GM12873 (cell line): ENCODE measurements at regions not wholly inside any gene's neighbourhood (a gene's known extent, or its start where the extent isn't known, plus 50 kb on each side); places are given as distances from the start of the nearest gene placed in this dataset.

ENCODE experiments used
- TF ChIP-seq, protein P1 (sequence below): IDR thresholded peaks from 2 replicates; pipeline ENCODE4 v1.5.1; 2012; ENCODE audit warnings: low read depth, mild to moderate bottlenecking, moderate library complexity, low read length, control low read depth; ENCODE audit not compliant: insufficient read depth; ENCODE audit errors: missing control alignments

DNA sequence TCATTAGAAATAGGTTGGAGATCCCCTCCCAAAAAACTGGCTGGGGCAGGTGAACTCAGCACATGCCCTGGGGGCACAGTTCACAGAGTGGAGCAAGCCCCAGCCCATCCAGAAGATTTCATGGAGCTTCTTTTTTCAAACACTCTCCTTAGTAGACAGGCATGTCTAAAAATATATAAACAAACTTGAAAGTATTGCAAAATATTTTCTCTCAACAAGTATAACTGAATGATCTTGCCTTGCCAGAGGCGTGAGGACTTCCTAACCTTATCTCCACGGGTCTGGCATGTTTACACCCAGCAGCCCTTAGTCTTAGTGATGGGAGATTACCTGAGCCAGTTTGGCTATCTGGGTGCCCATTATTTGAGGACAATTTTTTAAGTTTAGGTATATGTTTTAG is 107.1 kb downstream of the QRSL1 start:
- TF ChIP-seq, protein P1, sequence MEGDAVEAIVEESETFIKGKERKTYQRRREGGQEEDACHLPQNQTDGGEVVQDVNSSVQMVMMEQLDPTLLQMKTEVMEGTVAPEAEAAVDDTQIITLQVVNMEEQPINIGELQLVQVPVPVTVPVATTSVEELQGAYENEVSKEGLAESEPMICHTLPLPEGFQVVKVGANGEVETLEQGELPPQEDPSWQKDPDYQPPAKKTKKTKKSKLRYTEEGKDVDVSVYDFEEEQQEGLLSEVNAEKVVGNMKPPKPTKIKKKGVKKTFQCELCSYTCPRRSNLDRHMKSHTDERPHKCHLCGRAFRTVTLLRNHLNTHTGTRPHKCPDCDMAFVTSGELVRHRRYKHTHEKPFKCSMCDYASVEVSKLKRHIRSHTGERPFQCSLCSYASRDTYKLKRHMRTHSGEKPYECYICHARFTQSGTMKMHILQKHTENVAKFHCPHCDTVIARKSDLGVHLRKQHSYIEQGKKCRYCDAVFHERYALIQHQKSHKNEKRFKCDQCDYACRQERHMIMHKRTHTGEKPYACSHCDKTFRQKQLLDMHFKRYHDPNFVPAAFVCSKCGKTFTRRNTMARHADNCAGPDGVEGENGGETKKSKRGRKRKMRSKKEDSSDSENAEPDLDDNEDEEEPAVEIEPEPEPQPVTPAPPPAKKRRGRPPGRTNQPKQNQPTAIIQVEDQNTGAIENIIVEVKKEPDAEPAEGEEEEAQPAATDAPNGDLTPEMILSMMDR = no peak

DNA sequence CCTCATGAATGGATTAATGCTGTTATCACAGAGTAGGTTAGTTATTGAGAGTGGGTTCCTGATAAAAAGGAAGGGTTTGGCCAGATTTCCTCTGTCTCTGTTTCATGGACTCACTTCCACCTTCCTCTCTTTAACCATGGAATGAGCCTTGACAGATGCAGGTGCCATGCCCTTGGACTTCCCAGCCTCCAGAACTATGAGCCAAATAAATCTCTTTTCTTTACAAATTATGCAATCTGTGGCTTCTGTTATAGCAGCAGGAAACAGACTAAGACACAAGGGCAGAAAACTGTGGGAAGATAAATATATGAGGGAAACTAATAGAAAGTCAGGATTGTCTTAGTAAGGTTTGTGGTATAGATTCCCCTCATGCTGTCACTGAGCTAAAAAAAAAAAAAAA is 106.5 kb downstream of the QRSL1 start:
- TF ChIP-seq, protein P1 = no peak

DNA sequence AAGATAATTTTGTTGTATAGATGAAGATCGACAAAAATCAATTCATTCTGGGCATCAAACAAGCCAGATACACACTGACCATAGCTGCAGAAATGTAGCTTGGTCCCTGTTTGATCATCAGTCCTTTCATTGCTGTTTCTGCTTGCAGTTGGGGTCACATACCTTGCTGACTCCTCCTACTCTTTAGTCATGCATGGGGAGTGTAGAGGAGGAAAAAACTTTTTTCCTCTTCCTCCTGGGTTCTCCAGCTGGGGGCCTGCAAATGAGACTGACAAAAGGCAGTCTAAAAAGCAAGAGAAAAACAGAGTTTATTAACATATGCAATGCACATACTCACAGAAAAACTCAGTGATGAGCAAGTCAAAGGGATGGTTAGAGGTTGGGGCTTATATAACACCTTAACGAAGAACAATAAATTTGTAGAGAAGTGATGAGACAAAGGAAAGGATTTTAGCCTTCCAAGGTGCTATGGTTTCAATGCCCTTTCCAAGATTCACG is 105.8 kb downstream of the QRSL1 start:
- TF ChIP-seq, protein P1 = no peak

DNA sequence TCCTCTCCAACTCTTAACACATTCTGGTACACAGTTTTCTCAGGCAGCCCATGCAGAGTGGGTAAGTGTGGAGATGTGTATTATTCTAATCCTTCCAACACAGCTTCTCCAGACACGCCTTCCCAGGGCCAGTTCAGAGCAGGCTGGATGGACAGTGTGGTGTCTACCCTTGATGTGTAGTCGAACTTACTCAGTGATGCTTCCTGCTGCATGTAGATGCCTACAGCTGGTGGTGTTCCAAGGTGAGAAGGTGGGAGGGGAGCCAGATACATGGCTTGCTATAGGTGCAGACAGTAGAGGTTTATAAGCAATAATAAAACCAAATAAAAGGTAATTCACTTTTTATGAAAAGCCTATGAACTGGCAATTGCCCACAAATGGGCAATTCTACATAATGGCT is 104.0 kb downstream of the QRSL1 start:
- TF ChIP-seq, protein P1 = no peak

DNA sequence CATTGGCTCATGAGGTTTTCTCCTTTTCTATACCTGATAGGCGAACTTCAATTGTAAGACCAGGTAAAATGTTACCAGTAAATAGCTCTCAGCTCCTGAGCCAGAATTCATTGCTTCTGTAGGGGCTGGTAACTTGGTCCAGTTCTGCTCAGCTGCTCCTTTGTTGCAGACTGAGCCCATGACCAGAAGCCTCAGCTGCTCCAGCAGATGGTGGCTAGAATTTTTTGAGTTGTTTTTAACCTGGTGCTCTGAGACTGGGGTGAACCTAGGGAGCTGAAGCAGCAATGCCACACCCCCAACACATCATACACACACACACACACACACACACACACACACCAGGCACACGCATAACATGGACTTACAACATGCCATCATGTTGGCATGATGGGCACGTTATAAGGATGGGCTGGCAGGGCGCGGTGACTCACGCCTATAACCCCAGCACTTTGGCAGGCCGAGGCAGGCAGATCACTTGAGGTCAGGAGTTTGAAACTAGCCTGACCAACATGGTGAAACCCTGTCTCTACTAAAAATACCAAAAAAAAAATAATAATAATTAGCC is 103.1 kb downstream of the QRSL1 start:
- TF ChIP-seq, protein P1 = no peak

DNA sequence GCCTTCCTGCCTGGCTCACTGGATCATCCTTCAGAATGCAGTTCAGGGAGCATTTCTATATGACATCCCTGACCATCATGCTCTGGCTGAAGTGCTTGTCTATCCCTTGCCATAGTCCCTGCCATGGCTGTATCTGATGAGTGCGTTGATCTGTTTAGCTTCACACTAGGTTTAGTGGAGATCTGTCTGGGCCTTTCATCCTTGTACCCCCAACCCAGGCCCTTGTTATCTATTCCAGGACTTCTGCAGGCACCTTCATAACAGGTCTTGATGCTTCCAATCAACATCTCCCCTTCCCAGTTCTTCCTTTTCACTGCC is 102.4 kb downstream of the QRSL1 start:
- TF ChIP-seq, protein P1 = no peak

DNA sequence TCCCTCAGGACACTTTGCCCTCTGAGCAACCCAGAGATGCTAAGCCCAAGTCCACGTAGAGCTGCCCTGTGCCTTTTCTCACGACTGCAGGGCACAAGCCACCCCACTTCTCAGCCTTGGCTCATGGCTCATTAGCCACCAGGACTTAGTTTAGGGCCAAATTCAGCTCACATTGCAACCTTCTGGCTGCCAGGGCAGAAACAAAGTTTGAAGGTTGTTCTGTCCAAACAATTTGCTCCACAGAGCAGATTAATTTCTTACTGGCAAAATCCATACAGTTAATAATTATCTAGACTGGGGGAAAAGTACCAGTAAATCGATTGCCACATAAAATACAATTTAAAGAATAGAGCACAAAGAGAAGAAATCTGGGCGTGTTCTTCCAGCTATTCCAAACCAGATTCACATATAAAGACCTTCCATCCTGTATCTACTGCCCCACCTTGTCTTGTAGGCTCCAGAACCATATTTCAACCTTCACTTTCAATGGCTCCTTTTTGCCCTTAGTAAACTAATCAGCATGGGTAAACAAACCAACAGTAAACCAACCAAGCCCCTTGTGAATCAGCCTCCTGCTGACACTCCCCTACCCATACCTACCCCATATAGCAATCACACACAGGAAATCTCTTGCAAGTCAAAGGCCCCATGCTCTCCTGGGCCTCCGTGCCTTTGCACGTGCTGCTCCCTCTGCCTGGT is 101.9 kb downstream of the QRSL1 start:
- TF ChIP-seq, protein P1 = no peak
